Transverse colon (tissue), 4 donors: ENCODE measurements at regions not wholly inside any gene's neighbourhood (a gene's known extent, or its start where the extent isn't known, plus 50 kb on each side); places are given as distances from the start of the nearest gene placed in this dataset.

Experiments used
- DNase-seq: peaks from one replicate; pipeline ENCODE4 v3.0.0-alpha.2; 2019
- H3K27ac ChIP-seq, 4 donors: fragments of 200-600 bp; sonication (generic); 2 replicates each; pipeline ENCODE4 v1.5.1; 2016 to 2018; ENCODE audit warnings: inconsistent platforms in 4 of 4
- H3K27me3 ChIP-seq: fragments of 200-600 bp; sonication (generic); 2 replicates; pipeline ENCODE4 v1.5.1; 2017; ENCODE audit warnings: inconsistent platforms
- H3K36me3 ChIP-seq, 4 donors: fragments of 200-600 bp; sonication (generic); 2 replicates each; pipeline ENCODE4 v1.5.1; 2017 to 2019; ENCODE audit warnings: inconsistent platforms in 4 of 4
- H3K4me1 ChIP-seq, 4 donors: fragments of 200-600 bp; sonication (generic); 2 replicates each; pipeline ENCODE4 v1.5.1; 2017 to 2020; ENCODE audit warnings: inconsistent platforms in 4 of 4
- H3K4me3 ChIP-seq, 4 donors: fragments of 200-600 bp; sonication (generic); 1 replicate in 1 of 4; 2 replicates in 3 of 4; pipeline versions ENCODE4 v1.5.1 to v1.6.1; 2017 to 2019; ENCODE audit warnings: inconsistent platforms in 4 of 4
- H3K9me3 ChIP-seq, 2 donors: fragments of 200-600 bp; sonication (generic); 2 replicates each; pipeline ENCODE4 v1.5.1; 2017 to 2019; ENCODE audit warnings: inconsistent platforms in 2 of 2
- CTCF ChIP-seq, 5 experiments: fragments of 200-600 bp in 3 of 5; fragments of 450-650 bp in 2 of 5; sonication (generic) in 3 of 5; IDR thresholded peaks; 1 replicate in 2 of 5; 2 replicates in 3 of 5; pipeline ENCODE4 v1.5.1; 2016 to 2017; ENCODE audit warnings: antibody characterized with exemption in 5 of 5, inconsistent platforms in 3 of 5, mild to moderate bottlenecking in 2 of 5, moderate library complexity in 1 of 5
- EP300 ChIP-seq: sonication (generic); formaldehyde crosslinking; IDR thresholded peaks from one replicate; pipeline ENCODE4 v1.6.1; 2017; ENCODE audit warnings: antibody characterized with exemption, low read depth
- POLR2A ChIP-seq: fragments of 450-650 bp; IDR thresholded peaks from one replicate; pipeline ENCODE4 v1.6.1; 2016; ENCODE audit warnings: antibody characterized with exemption, mild to moderate bottlenecking, moderate library complexity
- POLR2AphosphoS5 ChIP-seq, 3 donors: sonication (generic); formaldehyde crosslinking; IDR thresholded peaks; one replicate each; pipeline ENCODE4 v1.6.1; 2016; ENCODE audit warnings: antibody characterized with exemption in 3 of 3
- WGBS, 2 donors: methylation state at CpG; one replicate each; pipeline ENCODE4 v1.1.5; 2018; ENCODE audit warnings: low coverage in 1 of 2; 5-methylcytosine and 5-hydroxymethylcytosine counted together
- in situ Hi-C, 4 donors: fragments of 200-750 bp; cut with MboI; loops; one replicate each; pipeline versions ENCODE4 v1.15.0 to v1.15.1; 2017; ENCODE audit warnings: low sequenced_read_pairs in 3 of 4, low pct_ligation_motif_present in 1 of 4, low pct_unique_long_range_greater_than_20kb in 1 of 4
- intact Hi-C: fragments of 100-400 bp; cut with DNase I; formaldehyde crosslinking; loops from one replicate; pipeline ENCODE4 v1.15.1; 2023; ENCODE audit warnings: low total_unique reads

- intact Hi-C loops = no loop called here
- Histone ChIP-seq H3K4me1 (no peaks in the 10 kb centered on the region), H3K36me3 (no peaks in the 10 kb centered on the region), H3K9me3 (no peaks in the 10 kb centered on the region), H3K4me3 (no peak overlapping the region), H3K27me3 (no peaks in the 10 kb centered on the region), H3K27ac (no peak overlapping the region)
- in situ Hi-C loops = no loop called here
- 84 to 88% methylated on average over 5 to 11 of the region's 11 CpGs for WGBS, 2 donors
- TF ChIP-seq POLR2AphosphoS5 (IDR thresholded peaks at IDR 0.05) (no peak), POLR2A (no peak), CTCF (IDR thresholded peaks at IDR 0.05) (no peak), EP300 (no peak)
- no peak for DNase-seq
Measured at GRCh38 chr4:31442236-31442635, 722.1 kb downstream of the PCDH7 start.

GRCh38 chr4:31445526-31445925 lies 725.4 kb downstream of the PCDH7 start:
- H3K9me3 ChIP-seq = no peaks in the 10 kb centered on the region
- 88 to 93% methylated on average over 3 of the region's 3 CpGs for WGBS, 2 donors

GRCh38 chr4:31455612-31456011 lies 735.4 kb downstream of the PCDH7 start:
- intact Hi-C loops (no loop called here), in situ Hi-C loops (no loop called here)
- no peaks in the 10 kb centered on the region for H3K9me3 ChIP-seq
- no peak for DNase-seq
- no peaks in the 10 kb centered on the region for H3K4me1 ChIP-seq
- no peaks in the 10 kb centered on the region for H3K36me3 ChIP-seq
- no peaks in the 10 kb centered on the region for H3K27me3 ChIP-seq
- no peak overlapping the region for H3K27ac ChIP-seq
- no peak for TF ChIP-seq CTCF (IDR thresholded peaks at IDR 0.05)
- no peak for TF ChIP-seq EP300
- TF ChIP-seq POLR2AphosphoS5 (IDR thresholded peaks at IDR 0.05) = no peak
- TF ChIP-seq POLR2A = no peak
- H3K4me3 ChIP-seq = no peak overlapping the region

More at GRCh38 chr4:31445526-31445925, 725.4 kb downstream of the PCDH7 start:
- TF ChIP-seq CTCF (IDR thresholded peaks at IDR 0.05) = no peak
- no peak for TF ChIP-seq POLR2A
- no peak for TF ChIP-seq EP300
- no peak for TF ChIP-seq POLR2AphosphoS5 (IDR thresholded peaks at IDR 0.05)
- no peaks in the 10 kb centered on the region for H3K36me3 ChIP-seq
- in situ Hi-C loops = no loop called here
- no peak overlapping the region for H3K27ac ChIP-seq
- intact Hi-C loops = loop anchor here (5.0 kb wide), 1 partner anchor 1652 kb away; no protein-coding TSS in a partner anchor
- DNase-seq = no peak
- H3K4me3 ChIP-seq = no peak overlapping the region
- no peaks in the 10 kb centered on the region for H3K27me3 ChIP-seq
- H3K4me1 ChIP-seq = no peaks in the 10 kb centered on the region

- Histone ChIP-seq H3K4me1 (no peaks in the 10 kb centered on the region), H3K9me3 (no peaks in the 10 kb centered on the region), H3K27ac (no peak overlapping the region), H3K36me3 (no peaks in the 10 kb centered on the region), H3K4me3 (no peak overlapping the region), H3K27me3 (no peaks in the 10 kb centered on the region)
- intact Hi-C loops (no loop called here), in situ Hi-C loops (no loop called here)
- DNase-seq = no peak
- no peak for TF ChIP-seq EP300
- TF ChIP-seq CTCF (IDR thresholded peaks at IDR 0.05) = no peak
- no peak for TF ChIP-seq POLR2A
- TF ChIP-seq POLR2AphosphoS5 (IDR thresholded peaks at IDR 0.05) = no peak
- WGBS, 2 donors = 85 to 88% methylated on average over 4 of the region's 4 CpGs
Measured at GRCh38 chr4:31458813-31459212, 738.6 kb downstream of the PCDH7 start.
